H1 (cell line): ENCODE measurements at regions not wholly inside any gene's neighbourhood (a gene's known extent, or its start where the extent isn't known, plus 50 kb on each side); places are given as distances from the start of the nearest gene placed in this dataset.

Experiments
- CTCF ChIA-PET: fragments of 300-600 bp; sonication (Branson Sonifier 250); formaldehyde crosslinking; loops from one replicate; lab custom pipeline; 2021; ENCODE audit not compliant: partially characterized antibody; lab: Charles Lee
- POLR2A ChIA-PET: fragments of 300-600 bp; sonication (Branson Sonifier 250); formaldehyde crosslinking; loops from one replicate; lab custom pipeline; 2021; ENCODE audit warnings: inconsistent platforms; ENCODE audit not compliant: partially characterized antibody; lab: Charles Lee
- DNase-seq, 2 experiments: peaks; one replicate each; pipeline versions ENCODE4 v3.0.0 to v3.0.0-alpha.2; 2010 to 2022; ENCODE audit warnings: low spot score in 2 of 2, low read depth in 1 of 2, mixed read lengths in 1 of 2
- FAIRE-seq: peaks from 2 replicates; lab custom pipeline; 2011; peaks lifted over from hg19 to GRCh38; lab: Jason Lieb, UNC
- H2AFZ ChIP-seq: 2 replicates; pipeline ENCODE4 v1.8.1; 2012; ENCODE audit warnings: low read length, inconsistent platforms
- H2AK5ac ChIP-seq: 2 replicates; pipeline ENCODE4 v1.6.1; 2013; ENCODE audit warnings: low read depth, low read length
- H2BK120ac ChIP-seq: replicated peaks from 2 replicates; pipeline ENCODE3; 2013; ENCODE audit warnings: low read depth, low read length, inconsistent platforms
- H2BK12ac ChIP-seq: 2 replicates; pipeline ENCODE4 v1.6.1; 2013; ENCODE audit warnings: low read depth, low read length
- H2BK15ac ChIP-seq: 2 replicates; pipeline ENCODE4 v1.6.1; 2013; ENCODE audit warnings: low read length
- H2BK20ac ChIP-seq: 2 replicates; pipeline ENCODE4 v1.6.1; 2013; ENCODE audit warnings: low read length
- H2BK5ac ChIP-seq: 2 replicates; pipeline ENCODE4 v1.6.1; 2013; ENCODE audit warnings: low read depth, low read length
- H3K14ac ChIP-seq: 2 replicates; pipeline ENCODE4 v1.6.1; 2013; ENCODE audit warnings: inconsistent platforms; ENCODE audit not compliant: insufficient read length
- H3K18ac ChIP-seq: 2 replicates; pipeline ENCODE4 v1.6.1; 2013; ENCODE audit warnings: low read length; ENCODE audit errors: extremely low read depth
- H3K23ac ChIP-seq: 2 replicates; pipeline ENCODE4 v1.6.1; 2013; ENCODE audit warnings: inconsistent platforms; ENCODE audit not compliant: insufficient read length
- H3K23me2 ChIP-seq: 2 replicates; pipeline ENCODE4 v1.6.1; 2013; ENCODE audit warnings: low read depth, low read length
- H3K27ac ChIP-seq: 2 replicates; pipeline ENCODE4 v1.6.1; 2011; ENCODE audit warnings: low read depth, low read length, inconsistent platforms
- H3K27me3 ChIP-seq, 4 experiments: replicated peaks in 1 of 4; 1 replicate in 1 of 4; 2 replicates in 3 of 4; pipeline versions ENCODE4 v1.6.1 to v1.8.1; 2011 to 2013; ENCODE audit warnings: low read length in 3 of 4, mild to moderate bottlenecking in 3 of 4, inconsistent platforms in 2 of 4, mixed read lengths in 2 of 4, moderate library complexity in 1 of 4; ENCODE audit not compliant: control insufficient read depth in 3 of 4, insufficient read depth in 3 of 4; ENCODE audit errors: extremely low read depth in 1 of 4
- H3K36me3 ChIP-seq, 4 experiments: 2 replicates each; pipeline versions ENCODE4 v1.6.1 to v1.8.1; 2011 to 2013; ENCODE audit warnings: mild to moderate bottlenecking in 4 of 4, low read length in 3 of 4, moderate library complexity in 2 of 4, control low read depth in 1 of 4, inconsistent platforms in 1 of 4; ENCODE audit not compliant: insufficient read depth in 4 of 4, control insufficient read depth in 2 of 4
- H3K4ac ChIP-seq: replicated peaks from 2 replicates; pipeline ENCODE3; 2013; ENCODE audit warnings: low read length, low read depth, mixed read lengths, inconsistent platforms; ENCODE audit not compliant: insufficient read length
- H3K4me1 ChIP-seq, 4 experiments: replicated peaks in 1 of 4; 1 replicate in 1 of 4; 2 replicates in 3 of 4; pipeline versions ENCODE4 v1.6.1 to v1.8.1; 2011 to 2013; ENCODE audit warnings: low read length in 3 of 4, inconsistent platforms in 2 of 4, mixed read lengths in 1 of 4; ENCODE audit not compliant: insufficient read depth in 4 of 4, control insufficient read depth in 3 of 4
- H3K4me2 ChIP-seq, 2 experiments: 2 replicates each; pipeline versions ENCODE4 v1.6.1 to v1.8.1; 2011 to 2013; ENCODE audit warnings: low read depth in 2 of 2, low read length in 2 of 2, control low read depth in 1 of 2, inconsistent platforms in 1 of 2, mild to moderate bottlenecking in 1 of 2; ENCODE audit not compliant: insufficient read depth in 1 of 2
- H3K4me3 ChIP-seq, 4 experiments: fragments of 200-600, 300-600 bp in 1 of 4; sonication (generic), shearing (Covaris generic), sonication (Bioruptor Twin) in 1 of 4; 2 replicates each; pipeline versions ENCODE4 v1.5.1 to v1.8.1; 2011 to 2016; ENCODE audit warnings: low read length in 4 of 4, low read depth in 3 of 4, control low read depth in 2 of 4, inconsistent platforms in 2 of 4, mild to moderate bottlenecking in 2 of 4, mixed read lengths in 1 of 4, moderate library complexity in 1 of 4; ENCODE audit not compliant: insufficient read depth in 2 of 4; ENCODE audit errors: extremely low read depth in 1 of 4
- H3K56ac ChIP-seq: replicated peaks from 2 replicates; pipeline ENCODE3; 2013; ENCODE audit warnings: low read depth, mild to moderate bottlenecking, mixed read lengths, low read length, inconsistent platforms; ENCODE audit not compliant: insufficient read length
- H3K79me1 ChIP-seq: 2 replicates; pipeline ENCODE4 v1.6.1; 2013; ENCODE audit warnings: low read depth, low read length, control low read depth
- H3K79me2 ChIP-seq, 2 experiments: 2 replicates each; pipeline versions ENCODE4 v1.6.1 to v1.8.1; 2012 to 2013; ENCODE audit warnings: low read length in 2 of 2, mild to moderate bottlenecking in 2 of 2, inconsistent platforms in 1 of 2; ENCODE audit not compliant: insufficient read depth in 2 of 2, control insufficient read depth in 1 of 2
- H3K9ac ChIP-seq, 4 experiments: replicated peaks in 1 of 4; 1 replicate in 1 of 4; 2 replicates in 3 of 4; pipeline versions ENCODE4 v1.6.1 to v1.8.1; 2011 to 2013; ENCODE audit warnings: low read depth in 3 of 4, low read length in 3 of 4, control low read depth in 2 of 4, mild to moderate bottlenecking in 2 of 4, moderate library complexity in 2 of 4, inconsistent platforms in 1 of 4; ENCODE audit errors: extremely low read depth in 1 of 4
- H3K9me3 ChIP-seq, 2 experiments: 2 replicates each; pipeline versions ENCODE4 v1.6.1 to v1.8.1; 2012 to 2013; ENCODE audit warnings: mild to moderate bottlenecking in 2 of 2, moderate library complexity in 2 of 2, control low read depth in 1 of 2, inconsistent platforms in 1 of 2, low read depth in 1 of 2, low read length in 1 of 2, mixed read lengths in 1 of 2; ENCODE audit not compliant: insufficient read depth in 2 of 2
- H4K20me1 ChIP-seq, 2 experiments: replicated peaks in 1 of 2; 2 replicates each; pipeline versions ENCODE3 to v1.8.1; 2011 to 2013; ENCODE audit warnings: inconsistent platforms in 2 of 2, low read length in 2 of 2, mild to moderate bottlenecking in 1 of 2; ENCODE audit not compliant: insufficient read depth in 2 of 2, control insufficient read depth in 1 of 2
- H4K5ac ChIP-seq: 2 replicates; pipeline ENCODE4 v1.6.1; 2013; ENCODE audit warnings: low read length, low read depth, mixed read lengths, inconsistent platforms; ENCODE audit not compliant: insufficient read length
- H4K8ac ChIP-seq: 2 replicates; pipeline ENCODE4 v1.8.0; 2013; ENCODE audit warnings: mild to moderate bottlenecking, moderate library complexity, low read length, inconsistent platforms; ENCODE audit not compliant: insufficient read depth; ENCODE audit errors: extremely low read depth
- H4K91ac ChIP-seq: replicated peaks from 2 replicates; pipeline ENCODE3; 2013; ENCODE audit warnings: low read length, mixed read lengths, inconsistent platforms; ENCODE audit not compliant: insufficient read length
- ATF2 ChIP-seq: IDR thresholded peaks from 2 replicates; pipeline ENCODE4 v1.6.1; 2012; ENCODE audit warnings: low read length, inconsistent platforms
- BCL11A ChIP-seq, 2 experiments: IDR thresholded peaks; one replicate each; pipeline ENCODE4 v1.6.1; 2011; ENCODE audit warnings: low read depth in 2 of 2, low read length in 2 of 2, mild to moderate bottlenecking in 2 of 2
- CHD1 ChIP-seq: IDR thresholded peaks from 2 replicates; pipeline ENCODE4 v1.6.1; 2012; ENCODE audit warnings: low read depth, low read length, improper control_type of control experiment
- FOSL1 ChIP-seq: IDR thresholded peaks from 2 replicates; pipeline ENCODE4 v1.6.1; 2011; ENCODE audit warnings: mild to moderate bottlenecking, low read depth, low read length, moderate library complexity; ENCODE audit not compliant: insufficient read depth
- GTF2F1 ChIP-seq: IDR thresholded peaks from 2 replicates; pipeline ENCODE4 v1.6.1; 2012; ENCODE audit warnings: low read depth, low read length, improper control_type of control experiment, borderline replicate concordance
- HDAC2 ChIP-seq, 2 experiments: fragments of 300-600 bp in 1 of 2; sonication (generic) in 1 of 2; IDR thresholded peaks; 2 replicates each; pipeline ENCODE4 v1.6.1; 2011 to 2012; ENCODE audit warnings: low read depth in 2 of 2, low read length in 2 of 2, mild to moderate bottlenecking in 2 of 2, moderate library complexity in 2 of 2, borderline replicate concordance in 1 of 2, inconsistent platforms in 1 of 2
- JUND ChIP-seq: IDR thresholded peaks from 2 replicates; pipeline ENCODE4 v1.6.1; 2011; ENCODE audit warnings: mild to moderate bottlenecking, improper control_type of control experiment, low read length
- MAFK ChIP-seq: IDR thresholded peaks from 2 replicates; pipeline ENCODE4 v1.6.1; 2012; ENCODE audit warnings: low read depth, mild to moderate bottlenecking, improper control_type of control experiment, low read length
- NRF1 ChIP-seq: IDR thresholded peaks from 2 replicates; pipeline ENCODE4 v1.6.1; 2011; ENCODE audit warnings: mild to moderate bottlenecking, low read depth, low read length, improper control_type of control experiment
- RNF2 ChIP-seq: fragments of 200-900, 300-1000 bp; sonication (generic); IDR thresholded peaks from 2 replicates; pipeline ENCODE4 v1.7.1; 2016; ENCODE audit warnings: borderline replicate concordance, low read depth, mild to moderate bottlenecking, antibody characterized with exemption, low read length; ENCODE audit not compliant: poor library complexity, severe bottlenecking; ENCODE audit errors: missing control alignments
- RXRA ChIP-seq: IDR thresholded peaks from 2 replicates; pipeline ENCODE4 v1.6.1; 2011; ENCODE audit warnings: low read depth, mild to moderate bottlenecking, low read length, moderate library complexity; ENCODE audit not compliant: insufficient read depth
- SIN3A ChIP-seq, 2 experiments: IDR thresholded peaks in 1 of 2; conservative IDR thresholded peaks in 1 of 2; 2 replicates each; pipeline ENCODE4 v1.6.1; 2011 to 2012; ENCODE audit warnings: low read length in 2 of 2, improper control_type of control experiment in 1 of 2, low read depth in 1 of 2, mild to moderate bottlenecking in 1 of 2

- Histone ChIP-seq H2BK120ac (no peak overlapping the region), H2AFZ (no peak overlapping the region), H4K91ac (no peak overlapping the region), H3K9me3 (no peaks in the 10 kb centered on the region), H2BK15ac (no peak overlapping the region), H3K79me1 (no peaks in the 10 kb centered on the region), H4K8ac (no peak overlapping the region), H2BK12ac (no peak overlapping the region), H3K9ac (no peak overlapping the region), H3K79me2 (no peaks in the 10 kb centered on the region), H3K4me2 (no peak overlapping the region), H2AK5ac (no peak overlapping the region), H3K36me3 (no peaks in the 10 kb centered on the region), H2BK5ac (no peak overlapping the region), H3K27ac (no peak overlapping the region), H3K4ac (no peak overlapping the region), H3K23me2 (no peaks in the 10 kb centered on the region), H3K14ac (no peak overlapping the region), H3K4me1 (no peaks in the 10 kb centered on the region; a peak in 1 of 7 replicates), H3K56ac (no peak overlapping the region), H3K18ac (no peak overlapping the region), H3K4me3 (no peak overlapping the region), H3K27me3 (no peaks in the 10 kb centered on the region), H4K20me1 (no peaks in the 10 kb centered on the region), H2BK20ac (no peak overlapping the region), H4K5ac (no peak overlapping the region), H3K23ac (no peak overlapping the region)
- no peak for FAIRE-seq
- no peak for DNase-seq
- ChIA-PET CTCF (no interaction called here), POLR2A (no interaction called here)
- TF ChIP-seq FOSL1 (no peak), ATF2 (no peak), CHD1 (no peak), JUND (no peak), MAFK (no peak), SIN3A (conservative IDR thresholded peaks at IDR 0.05 in 1 of 2, IDR thresholded peaks at IDR 0.05 in 1 of 2; ENCODE audit: low read depth in 1 of 2, low read length in 2 of 2) (no peak), RNF2 (no peak), NRF1 (no peak), RXRA (no peak), HDAC2 (IDR thresholded peaks at IDR 0.05; ENCODE audit: borderline replicate concordance in 1 of 2, low read depth in 2 of 2, low read length in 2 of 2) (no peak), GTF2F1 (no peak), BCL11A (IDR thresholded peaks at IDR 0.05; ENCODE audit: low read depth in 2 of 2, low read length in 2 of 2) (no peak)
Observed at GRCh38 chr2:196226058-196226706, 54.8 kb upstream of the STK17B start.
